ENCODE measurements at regions not wholly inside any gene's neighbourhood (a gene's known extent, or its start where the extent isn't known, plus 50 kb on each side); places are given as distances from the start of the nearest gene placed in this dataset.

- H3K36me3 Mint-ChIP-seq = no peaks in the 10 kb centered on the region
- POLR2A ChIA-PET = no interaction called here
- ATAC-seq (ENCODE audit: low read depth) = no peak
- no peak overlapping the region for H3K4me3 Mint-ChIP-seq
- no peak for DNase-seq
- H3K9me3 Mint-ChIP-seq = peaks cover 4% of the 10 kb centered on the region
- no peak overlapping the region for H3K27ac Mint-ChIP-seq
- no peaks in the 10 kb centered on the region for H3K27me3 Mint-ChIP-seq
- no peaks in the 10 kb centered on the region for H3K4me1 Mint-ChIP-seq
These were observed 567.8 kb downstream of the IGSF11 start for GRCh38 chr3:118466795-118467330.

- POLR2A ChIA-PET = no interaction called here
- ATAC-seq (ENCODE audit: low read depth) = no peak
- Mint-ChIP-seq H3K4me1 (no peaks in the 10 kb centered on the region), H3K27ac (no peak overlapping the region), H3K4me3 (no peak overlapping the region), H3K36me3 (no peaks in the 10 kb centered on the region), H3K27me3 (no peaks in the 10 kb centered on the region), H3K9me3 (peaks cover 4% of the 10 kb centered on the region)
- DNase-seq = no peak
These were observed 565.8 kb downstream of the IGSF11 start for GRCh38 chr3:118468801-118469200.

GRCh38 chr3:118472586-118472985 is 562.1 kb downstream of the IGSF11 start:
- no peaks in the 10 kb centered on the region for H3K36me3 Mint-ChIP-seq
- no peak for ATAC-seq (ENCODE audit: low read depth)

GRCh38 chr3:118473343-118473742 is 561.3 kb downstream of the IGSF11 start:
- Mint-ChIP-seq H3K27ac (no peak overlapping the region), H3K27me3 (no peaks in the 10 kb centered on the region), H3K4me1 (no peaks in the 10 kb centered on the region), H3K9me3 (no peaks in the 10 kb centered on the region), H3K36me3 (no peaks in the 10 kb centered on the region), H3K4me3 (no peak overlapping the region)
- POLR2A ChIA-PET = no interaction called here
- no peak for DNase-seq
- no peak for ATAC-seq (ENCODE audit: low read depth)

More at GRCh38 chr3:118472586-118472985, 562.1 kb downstream of the IGSF11 start:
- Mint-ChIP-seq H3K9me3 (peaks cover 2% of the 10 kb centered on the region), H3K27ac (no peak overlapping the region), H3K4me1 (no peaks in the 10 kb centered on the region), H3K4me3 (no peak overlapping the region), H3K27me3 (no peaks in the 10 kb centered on the region)
- POLR2A ChIA-PET = no interaction called here
- DNase-seq = no peak

GRCh38 chr3:118476885-118477618 is 557.6 kb downstream of the IGSF11 start:
- POLR2A ChIA-PET = no interaction called here
- no peak overlapping the region for H3K27ac Mint-ChIP-seq
- H3K36me3 Mint-ChIP-seq = no peaks in the 10 kb centered on the region
- H3K4me3 Mint-ChIP-seq = no peak overlapping the region
- no peak for ATAC-seq (ENCODE audit: low read depth)
- H3K4me1 Mint-ChIP-seq = no peaks in the 10 kb centered on the region
- H3K9me3 Mint-ChIP-seq = no peaks in the 10 kb centered on the region
- H3K27me3 Mint-ChIP-seq = no peaks in the 10 kb centered on the region
- no peak for DNase-seq

- H3K36me3 Mint-ChIP-seq = no peaks in the 10 kb centered on the region
- ATAC-seq (ENCODE audit: low read depth) = no peak
- no peak overlapping the region for H3K4me3 Mint-ChIP-seq
- H3K9me3 Mint-ChIP-seq = no peaks in the 10 kb centered on the region
- no peak overlapping the region for H3K27ac Mint-ChIP-seq
- POLR2A ChIA-PET = no interaction called here
- H3K27me3 Mint-ChIP-seq = no peaks in the 10 kb centered on the region
- DNase-seq = no peak
- no peaks in the 10 kb centered on the region for H3K4me1 Mint-ChIP-seq
These were observed 556.9 kb downstream of the IGSF11 start for GRCh38 chr3:118477768-118478167.

GRCh38 chr3:118478706-118479276 is 555.9 kb downstream of the IGSF11 start:
- Mint-ChIP-seq H3K27ac (no peak overlapping the region), H3K36me3 (no peaks in the 10 kb centered on the region), H3K4me3 (no peak overlapping the region), H3K27me3 (no peaks in the 10 kb centered on the region), H3K9me3 (no peaks in the 10 kb centered on the region), H3K4me1 (no peaks in the 10 kb centered on the region)
- no peak for ATAC-seq (ENCODE audit: low read depth)
- POLR2A ChIA-PET = no interaction called here
- DNase-seq = no peak

- H3K27me3 Mint-ChIP-seq = no peaks in the 10 kb centered on the region
- no peaks in the 10 kb centered on the region for H3K9me3 Mint-ChIP-seq
- H3K27ac Mint-ChIP-seq = no peak overlapping the region
- POLR2A ChIA-PET = no interaction called here
- DNase-seq (no peak), ATAC-seq (ENCODE audit: low read depth) (no peak)
- no peak overlapping the region for H3K4me3 Mint-ChIP-seq
- H3K36me3 Mint-ChIP-seq = no peaks in the 10 kb centered on the region
- no peaks in the 10 kb centered on the region for H3K4me1 Mint-ChIP-seq
These were observed 555.3 kb downstream of the IGSF11 start for GRCh38 chr3:118479376-118479775.

GRCh38 chr3:118480101-118480860 is 554.4 kb downstream of the IGSF11 start:
- Mint-ChIP-seq H3K4me1 (no peaks in the 10 kb centered on the region), H3K36me3 (no peaks in the 10 kb centered on the region), H3K27ac (no peak overlapping the region), H3K9me3 (no peaks in the 10 kb centered on the region), H3K4me3 (no peak overlapping the region), H3K27me3 (no peaks in the 10 kb centered on the region)
- ATAC-seq (ENCODE audit: low read depth) (no peak), DNase-seq (no peak)
- POLR2A ChIA-PET = no interaction called here

GRCh38 chr3:118485693-118486092 is 549.0 kb downstream of the IGSF11 start:
- DNase-seq (no peak), ATAC-seq (ENCODE audit: low read depth) (no peak)
- no peak overlapping the region for H3K4me3 Mint-ChIP-seq
- H3K4me1 Mint-ChIP-seq = no peaks in the 10 kb centered on the region
- no peak overlapping the region for H3K27ac Mint-ChIP-seq
- no peaks in the 10 kb centered on the region for H3K36me3 Mint-ChIP-seq
- peaks cover 1% of the 10 kb centered on the region for H3K9me3 Mint-ChIP-seq
- POLR2A ChIA-PET = no interaction called here
- no peaks in the 10 kb centered on the region for H3K27me3 Mint-ChIP-seq

GRCh38 chr3:118487734-118488133 is 546.9 kb downstream of the IGSF11 start:
- Mint-ChIP-seq H3K36me3 (no peaks in the 10 kb centered on the region), H3K27ac (no peak overlapping the region), H3K4me1 (no peaks in the 10 kb centered on the region), H3K27me3 (no peaks in the 10 kb centered on the region), H3K9me3 (peaks cover 2% of the 10 kb centered on the region), H3K4me3 (no peak overlapping the region)
- no peak for ATAC-seq (ENCODE audit: low read depth)
- POLR2A ChIA-PET = no interaction called here
- no peak for DNase-seq

- peaks cover 2% of the 10 kb centered on the region for H3K9me3 Mint-ChIP-seq
- no peaks in the 10 kb centered on the region for H3K4me1 Mint-ChIP-seq
- H3K36me3 Mint-ChIP-seq = no peaks in the 10 kb centered on the region
- ATAC-seq (ENCODE audit: low read depth) (no peak), DNase-seq (no peak)
- POLR2A ChIA-PET = no interaction called here
- H3K4me3 Mint-ChIP-seq = no peak overlapping the region
- no peaks in the 10 kb centered on the region for H3K27me3 Mint-ChIP-seq
- no peak overlapping the region for H3K27ac Mint-ChIP-seq
These were observed 545.9 kb downstream of the IGSF11 start for GRCh38 chr3:118488732-118489131.

GRCh38 chr3:118495206-118495605 is 539.4 kb downstream of the IGSF11 start:
- Mint-ChIP-seq H3K9me3 (peaks cover 2% of the 10 kb centered on the region), H3K27me3 (no peaks in the 10 kb centered on the region), H3K4me1 (no peaks in the 10 kb centered on the region), H3K36me3 (no peaks in the 10 kb centered on the region), H3K27ac (no peak overlapping the region), H3K4me3 (no peak overlapping the region)
- POLR2A ChIA-PET = no interaction called here
- DNase-seq = no peak
- ATAC-seq (ENCODE audit: low read depth) = no peak

GRCh38 chr3:118497274-118497673 is 537.4 kb downstream of the IGSF11 start:
- POLR2A ChIA-PET = no interaction called here
- no peaks in the 10 kb centered on the region for H3K4me1 Mint-ChIP-seq
- H3K27ac Mint-ChIP-seq = no peak overlapping the region
- ATAC-seq (ENCODE audit: low read depth) (no peak), DNase-seq (no peak)
- no peaks in the 10 kb centered on the region for H3K27me3 Mint-ChIP-seq
- H3K36me3 Mint-ChIP-seq = no peaks in the 10 kb centered on the region
- H3K4me3 Mint-ChIP-seq = no peak overlapping the region
- no peaks in the 10 kb centered on the region for H3K9me3 Mint-ChIP-seq
